IMR-90 (cell line): ENCODE measurements at regions not wholly inside any gene's neighbourhood (a gene's known extent, or its start where the extent isn't known, plus 50 kb on each side); places are given as distances from the start of the nearest gene placed in this dataset.

Experiments
- ATAC-seq: fragments of 200-7000 bp; cut with Tn5 transposase; 2 replicates; pipeline ENCODE4 v1.9.1; 2020; ENCODE audit warnings: low read depth, mild to moderate bottlenecking, moderate library complexity
- BruUV-seq: library from RNA; stranded (reverse); fragments of 400-500 nt; replicated peaks from 2 replicates; lab custom pipeline; 2021; lab: Mats Ljungman, UMichigan
- CTCF ChIA-PET: fragments of 300-600 bp; formaldehyde crosslinking; extraction: SDS; loops from one replicate; lab custom pipeline; 2021; ENCODE audit warnings: antibody characterized with exemption; lab: Yijun Ruan, JAX
- POLR2A ChIA-PET: fragments of 300-600 bp; sonication (Branson Sonifier 250); formaldehyde crosslinking; loops from one replicate; lab custom pipeline; 2022; ENCODE audit warnings: antibody characterized with exemption; ENCODE audit not compliant: unreplicated experiment; lab: Charles Lee
- DNase-seq: peaks from one replicate; pipeline ENCODE4 v3.0.0; 2013
- H2AFZ ChIP-seq: replicated peaks from 2 replicates; pipeline ENCODE3; 2013; ENCODE audit warnings: low read length, mild to moderate bottlenecking; ENCODE audit not compliant: poor library complexity
- H2AK5ac ChIP-seq: 2 replicates; pipeline ENCODE4 v1.6.1; 2013; ENCODE audit warnings: low read depth, low read length, inconsistent platforms
- H2AK9ac ChIP-seq: replicated peaks from 2 replicates; pipeline ENCODE3; 2013; ENCODE audit warnings: mild to moderate bottlenecking, low read depth, low read length, moderate library complexity; ENCODE audit not compliant: poor library complexity
- H2BK120ac ChIP-seq: 2 replicates; pipeline ENCODE4 v1.6.1; 2013; ENCODE audit warnings: low read depth, low read length, inconsistent platforms
- H2BK15ac ChIP-seq: 3 replicates; pipeline ENCODE4 v1.6.1; 2013; ENCODE audit warnings: low read depth, low read length, inconsistent platforms
- H2BK20ac ChIP-seq: 2 replicates; pipeline ENCODE4 v1.6.1; 2013; ENCODE audit warnings: low read depth, mild to moderate bottlenecking, inconsistent platforms, low read length, moderate library complexity
- H2BK5ac ChIP-seq: 2 replicates; pipeline ENCODE4 v1.6.1; 2013; ENCODE audit warnings: mild to moderate bottlenecking, low read depth, low read length, inconsistent platforms; ENCODE audit not compliant: poor library complexity, severe bottlenecking
- H3K14ac ChIP-seq: replicated peaks from 2 replicates; pipeline ENCODE4 v1.6.1; 2013; ENCODE audit warnings: low read depth, low read length, inconsistent platforms
- H3K18ac ChIP-seq: 2 replicates; pipeline ENCODE4 v1.6.1; 2013; ENCODE audit warnings: low read depth, low read length, control low read depth
- H3K23ac ChIP-seq: 2 replicates; pipeline ENCODE4 v1.6.1; 2013; ENCODE audit warnings: low read depth, low read length, inconsistent platforms
- H3K27ac ChIP-seq: 2 replicates; pipeline ENCODE4 v1.5.1; 2013; ENCODE audit warnings: mild to moderate bottlenecking, control low read depth, low read length; ENCODE audit not compliant: insufficient read depth
- H3K27me3 ChIP-seq: 2 replicates; pipeline ENCODE4 v1.6.1; 2013; ENCODE audit warnings: low read length; ENCODE audit not compliant: control insufficient read depth, insufficient read depth
- H3K36me3 ChIP-seq: 2 replicates; pipeline ENCODE4 v1.6.1; 2013; ENCODE audit warnings: low read length, mixed read lengths; ENCODE audit not compliant: control insufficient read depth, insufficient read depth
- H3K4ac ChIP-seq: 2 replicates; pipeline ENCODE4 v1.6.1; 2013; ENCODE audit warnings: low read depth, low read length, inconsistent platforms
- H3K4me1 ChIP-seq: 2 replicates; pipeline ENCODE4 v1.6.1; 2013; ENCODE audit warnings: low read length, mixed read lengths; ENCODE audit not compliant: control insufficient read depth, insufficient read depth
- H3K4me2 ChIP-seq: 2 replicates; pipeline ENCODE4 v1.6.1; 2013; ENCODE audit warnings: low read depth, mild to moderate bottlenecking, control low read depth, low read length, moderate library complexity
- H3K4me3 ChIP-seq: 2 replicates; pipeline ENCODE4 v1.5.1; 2013; ENCODE audit warnings: low read depth, mild to moderate bottlenecking, control low read depth, low read length, moderate library complexity; ENCODE audit not compliant: insufficient read depth
- H3K56ac ChIP-seq: 2 replicates; pipeline ENCODE4 v1.6.1; 2013; ENCODE audit warnings: low read length, inconsistent platforms; ENCODE audit not compliant: insufficient read depth; ENCODE audit errors: extremely low read depth
- H3K79me1 ChIP-seq, 2 experiments: 2 replicates each; pipeline ENCODE4 v1.6.1; 2013; ENCODE audit warnings: low read length in 2 of 2, inconsistent platforms in 1 of 2, low read depth in 1 of 2
- H3K9ac ChIP-seq: 2 replicates; pipeline ENCODE4 v1.6.1; 2013; ENCODE audit warnings: low read depth, low read length, control low read depth
- H3K9me1 ChIP-seq: 2 replicates; pipeline ENCODE4 v1.6.1; 2013; ENCODE audit warnings: low read length, inconsistent platforms; ENCODE audit not compliant: insufficient read depth
- H3K9me3 ChIP-seq: 2 replicates; pipeline ENCODE4 v1.6.1; 2013; ENCODE audit warnings: low read length; ENCODE audit not compliant: control insufficient read depth, insufficient read depth
- H4K20me1 ChIP-seq: 2 replicates; pipeline ENCODE4 v1.6.1; 2013; ENCODE audit warnings: low read length, inconsistent platforms; ENCODE audit not compliant: insufficient read depth
- H4K5ac ChIP-seq: 2 replicates; pipeline ENCODE4 v1.6.1; 2013; ENCODE audit warnings: mild to moderate bottlenecking, low read depth, low read length, control low read depth
- H4K8ac ChIP-seq, 2 experiments: 2 replicates each; pipeline ENCODE4 v1.6.1; 2013; ENCODE audit warnings: low read depth in 2 of 2, low read length in 2 of 2, control low read depth in 1 of 2, inconsistent platforms in 1 of 2
- H4K91ac ChIP-seq: 2 replicates; pipeline ENCODE4 v1.6.1; 2013; ENCODE audit warnings: low read depth, low read length, inconsistent platforms; ENCODE audit not compliant: insufficient read depth
- BHLHE40 ChIP-seq: fragments of 150-350 bp; IDR thresholded peaks from 2 replicates; pipeline ENCODE4 v1.6.1; 2016; ENCODE audit warnings: mild to moderate bottlenecking, low read depth, low read length
- CEBPB ChIP-seq: IDR thresholded peaks from 2 replicates; pipeline ENCODE4 v1.6.1; 2012; ENCODE audit warnings: low read depth, low read length, improper control_type of control experiment
- CHD1 ChIP-seq: IDR thresholded peaks from 2 replicates; pipeline ENCODE4 v1.6.1; 2012; ENCODE audit warnings: low read depth, low read length, improper control_type of control experiment
- ELK1 ChIP-seq: fragments of 150-350 bp; IDR thresholded peaks from 2 replicates; pipeline ENCODE4 v1.6.1; 2016; ENCODE audit warnings: low read depth, mild to moderate bottlenecking, low read length, moderate library complexity, borderline replicate concordance
- FOS ChIP-seq: fragments of 150-350 bp; IDR thresholded peaks from 2 replicates; pipeline ENCODE4 v1.6.1; 2016; ENCODE audit warnings: low read depth, low read length
- MAFK ChIP-seq: IDR thresholded peaks from 2 replicates; pipeline ENCODE4 v1.6.1; 2012; ENCODE audit warnings: low read depth, low read length, improper control_type of control experiment
- MAZ ChIP-seq: IDR thresholded peaks from 2 replicates; pipeline ENCODE4 v1.6.1; 2012; ENCODE audit warnings: low read depth, mild to moderate bottlenecking, low read length, improper control_type of control experiment, moderate library complexity, borderline replicate concordance
- MXI1 ChIP-seq: IDR thresholded peaks from 2 replicates; pipeline ENCODE4 v1.6.1; 2012; ENCODE audit warnings: low read depth, mild to moderate bottlenecking, low read length, moderate library complexity, borderline replicate concordance
- NFE2L2 ChIP-seq: fragments of 150-350 bp; IDR thresholded peaks from 2 replicates; pipeline ENCODE4 v1.6.1; 2016; ENCODE audit warnings: low read depth, mild to moderate bottlenecking, low read length
- POLR2A ChIP-seq: IDR thresholded peaks from 2 replicates; pipeline ENCODE4 v1.6.1; 2012; ENCODE audit warnings: mild to moderate bottlenecking, low read depth, low read length
- RAD21 ChIP-seq: IDR thresholded peaks from 2 replicates; pipeline ENCODE4 v1.6.1; 2012; ENCODE audit warnings: low read length, improper control_type of control experiment
- RCOR1 ChIP-seq: IDR thresholded peaks from 2 replicates; pipeline ENCODE4 v1.6.1; 2012; ENCODE audit warnings: mild to moderate bottlenecking, low read length, improper control_type of control experiment; ENCODE audit not compliant: insufficient replicate concordance
- RFX5 ChIP-seq: IDR thresholded peaks from 2 replicates; pipeline ENCODE4 v1.8.0; 2012; ENCODE audit warnings: low read depth, mild to moderate bottlenecking, low read length, moderate library complexity
- SMC3 ChIP-seq: fragments of 150-350 bp; IDR thresholded peaks from 2 replicates; pipeline ENCODE4 v1.6.1; 2016; ENCODE audit warnings: low read depth, mild to moderate bottlenecking, antibody characterized with exemption, low read length, moderate library complexity
- WGBS, 2 experiments: methylation state at CpG; one replicate each; pipeline versions ENCODE4 v1.1.5 to v1.1.7; 2013; ENCODE audit warnings: missing lambda C conversion rate in 2 of 2; ENCODE audit not compliant: insufficient read length in 1 of 2; ENCODE audit errors: extremely low coverage in 2 of 2; 5-methylcytosine and 5-hydroxymethylcytosine counted together
- dilution Hi-C: fragments of 300-500 bp; cut with HindIII; formaldehyde crosslinking; loops from one replicate; pipeline ENCODE4 v1.14.3; 2018; ENCODE audit warnings: low sequenced_read_pairs; ENCODE audit not compliant: unreplicated experiment
- in situ Hi-C: fragments of 300-500 bp; cut with MboI; formaldehyde crosslinking; loops from 3 replicates; pipeline ENCODE4 v1.14.3; 2019; ENCODE audit warnings: low sequenced_read_pairs, inconsistent platforms, mixed read lengths
- intact Hi-C: fragments of 100-400 bp; cut with micrococcal nuclease; formaldehyde crosslinking; loops from 2 replicates; pipeline ENCODE4 v1.10.0; 2022
- TF ChIP-seq, protein P1 (sequence below): fragments of 150-350 bp; IDR thresholded peaks from 2 replicates; pipeline ENCODE4 v1.6.1; 2017; ENCODE audit warnings: mild to moderate bottlenecking, antibody characterized with exemption, low read length, low read depth
- TF ChIP-seq, protein P2 (sequence below): conservative IDR thresholded peaks from 2 replicates; pipeline ENCODE4 v1.5.1; 2012; ENCODE audit warnings: mild to moderate bottlenecking, low read depth, low read length, improper control_type of control experiment

- no peak overlapping the region for H2BK5ac ChIP-seq
Observed at GRCh38 chr3:174675406-174675805, 183.7 kb upstream of the NAALADL2 start.

More at GRCh38 chr3:174675406-174675805, 183.7 kb upstream of the NAALADL2 start:
- Histone ChIP-seq H2AFZ (no peak overlapping the region), H4K8ac (no peak overlapping the region), H3K14ac (no peak overlapping the region), H2BK20ac (no peak overlapping the region), H4K5ac (no peak overlapping the region), H3K4ac (no peak overlapping the region), H2BK15ac (no peak overlapping the region), H3K56ac (no peak overlapping the region), H3K9ac (no peak overlapping the region), H3K9me3 (no peaks in the 10 kb centered on the region), H2AK9ac (no peak overlapping the region), H3K4me3 (no peak overlapping the region), H3K9me1 (no peaks in the 10 kb centered on the region), H3K36me3 (no peaks in the 10 kb centered on the region), H2BK120ac (no peak overlapping the region), H3K4me1 (0 out of 2 replicates have a peak, but pooled peaks cover 4% of the 10 kb centered on the region), H3K23ac (no peak overlapping the region), H3K4me2 (no peak overlapping the region), H2AK5ac (no peak overlapping the region), H4K91ac (no peak overlapping the region), H3K27me3 (no peaks in the 10 kb centered on the region), H3K27ac (no peak overlapping the region), H3K18ac (no peak overlapping the region), H3K79me1 (no peaks in the 10 kb centered on the region), H4K20me1 (no peaks in the 10 kb centered on the region)
- ATAC-seq, result no peak
- ChIA-PET POLR2A (no interaction called here), CTCF (no interaction called here)
- no TSS peak for BruUV-seq
- intact Hi-C loops (no loop called here), in situ Hi-C loops (no loop called here), dilution Hi-C loops (no loop called here)
- WGBS, 2 experiments, result no CpG with 5 or more reads among the region's 2 CpGs
- DNase-seq, result no peak
- no peak for TF ChIP-seq SMC3
- TF ChIP-seq, protein P1, sequence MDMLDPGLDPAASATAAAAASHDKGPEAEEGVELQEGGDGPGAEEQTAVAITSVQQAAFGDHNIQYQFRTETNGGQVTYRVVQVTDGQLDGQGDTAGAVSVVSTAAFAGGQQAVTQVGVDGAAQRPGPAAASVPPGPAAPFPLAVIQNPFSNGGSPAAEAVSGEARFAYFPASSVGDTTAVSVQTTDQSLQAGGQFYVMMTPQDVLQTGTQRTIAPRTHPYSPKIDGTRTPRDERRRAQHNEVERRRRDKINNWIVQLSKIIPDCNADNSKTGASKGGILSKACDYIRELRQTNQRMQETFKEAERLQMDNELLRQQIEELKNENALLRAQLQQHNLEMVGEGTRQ, result no peak
- no peak for TF ChIP-seq POLR2A
- TF ChIP-seq NFE2L2, result no peak
- no peak for TF ChIP-seq MAFK
- TF ChIP-seq, protein P2, sequence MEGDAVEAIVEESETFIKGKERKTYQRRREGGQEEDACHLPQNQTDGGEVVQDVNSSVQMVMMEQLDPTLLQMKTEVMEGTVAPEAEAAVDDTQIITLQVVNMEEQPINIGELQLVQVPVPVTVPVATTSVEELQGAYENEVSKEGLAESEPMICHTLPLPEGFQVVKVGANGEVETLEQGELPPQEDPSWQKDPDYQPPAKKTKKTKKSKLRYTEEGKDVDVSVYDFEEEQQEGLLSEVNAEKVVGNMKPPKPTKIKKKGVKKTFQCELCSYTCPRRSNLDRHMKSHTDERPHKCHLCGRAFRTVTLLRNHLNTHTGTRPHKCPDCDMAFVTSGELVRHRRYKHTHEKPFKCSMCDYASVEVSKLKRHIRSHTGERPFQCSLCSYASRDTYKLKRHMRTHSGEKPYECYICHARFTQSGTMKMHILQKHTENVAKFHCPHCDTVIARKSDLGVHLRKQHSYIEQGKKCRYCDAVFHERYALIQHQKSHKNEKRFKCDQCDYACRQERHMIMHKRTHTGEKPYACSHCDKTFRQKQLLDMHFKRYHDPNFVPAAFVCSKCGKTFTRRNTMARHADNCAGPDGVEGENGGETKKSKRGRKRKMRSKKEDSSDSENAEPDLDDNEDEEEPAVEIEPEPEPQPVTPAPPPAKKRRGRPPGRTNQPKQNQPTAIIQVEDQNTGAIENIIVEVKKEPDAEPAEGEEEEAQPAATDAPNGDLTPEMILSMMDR, result no peak
- no peak for TF ChIP-seq RCOR1
- no peak for TF ChIP-seq BHLHE40
- TF ChIP-seq CEBPB, result no peak
- TF ChIP-seq FOS, result no peak
- TF ChIP-seq CHD1, result no peak
- no peak for TF ChIP-seq RAD21
- no peak for TF ChIP-seq RFX5
- TF ChIP-seq MAZ, result no peak
- TF ChIP-seq ELK1, result no peak
- TF ChIP-seq MXI1, result no peak
